K562 (cell line): ENCODE measurements at regions not wholly inside any gene's neighbourhood (a gene's known extent, or its start where the extent isn't known, plus 50 kb on each side); places are given as distances from the start of the nearest gene placed in this dataset.

Source experiments
- ATAC-seq: fragments of 200-7000 bp; cut with Tn5 transposase; 3 replicates; pipeline ENCODE4 v1.9.1; 2020; ENCODE audit warnings: moderate library complexity
- BruUV-seq: library from RNA; stranded (reverse); fragments of 400-500 nt; replicated peaks from 2 replicates; lab custom pipeline; 2021; lab: Mats Ljungman, UMichigan
- CTCF ChIA-PET: fragments of 300-600 bp; formaldehyde crosslinking; extraction: SDS; loops from one replicate; lab custom pipeline; 2021; ENCODE audit warnings: low intra/inter-chr PET ratio; lab: Yijun Ruan, JAX
- POLR2A ChIA-PET: fragments of 300-600, 350-650 bp; sonication (Branson Sonifier 250); formaldehyde crosslinking; extraction: SDS; loops from one replicate; lab custom pipeline; 2021; ENCODE audit warnings: antibody characterized with exemption, inconsistent platforms; lab: Yijun Ruan, JAX
- DNase-seq, 4 experiments: peaks; one replicate each; pipeline versions ENCODE4 v3.0.0 to v3.0.0-alpha.2; 2011 to 2018; ENCODE audit warnings: low spot score in 3 of 4, mixed read lengths in 3 of 4; ENCODE audit errors: extremely low read depth in 1 of 4
- FAIRE-seq: peaks from 2 replicates; lab custom pipeline; 2011; peaks lifted over from hg19 to GRCh38; lab: Jason Lieb, UNC
- H2AFZ ChIP-seq: 2 replicates; pipeline ENCODE4 v1.6.0; 2011; ENCODE audit warnings: low read depth, low read length, control low read depth, inconsistent platforms
- H3K27ac ChIP-seq: fragments of 200-600 bp; 3 replicates; pipeline ENCODE4 v1.8.0; 2011; ENCODE audit warnings: low read depth, mild to moderate bottlenecking, control low read depth, inconsistent platforms, low read length, moderate library complexity, mixed read lengths; ENCODE audit errors: extremely low read depth
- H3K27me3 ChIP-seq, 2 experiments: fragments of 300-600 bp in 1 of 2; 2 replicates in 1 of 2; 3 replicates in 1 of 2; pipeline versions ENCODE4 v1.6.0 to v1.8.0; 2011; ENCODE audit warnings: inconsistent platforms in 2 of 2, low read length in 2 of 2, mild to moderate bottlenecking in 1 of 2, mixed read lengths in 1 of 2, moderate library complexity in 1 of 2; ENCODE audit not compliant: control insufficient read depth in 2 of 2, insufficient read depth in 2 of 2
- H3K36me3 ChIP-seq: fragments of 300-600 bp; 3 replicates; pipeline ENCODE4 v1.8.0; 2011; ENCODE audit warnings: mild to moderate bottlenecking, low read length, inconsistent platforms; ENCODE audit not compliant: control insufficient read depth, insufficient read depth
- H3K4me1 ChIP-seq, 2 experiments: fragments of 200-600 bp in 1 of 2; replicated peaks in 1 of 2; 2 replicates in 1 of 2; 3 replicates in 1 of 2; pipeline versions ENCODE4 v1.5.1 to v1.8.0; 2011; ENCODE audit warnings: inconsistent platforms in 2 of 2, low read length in 2 of 2, mild to moderate bottlenecking in 1 of 2, mixed read lengths in 1 of 2, moderate library complexity in 1 of 2; ENCODE audit not compliant: control insufficient read depth in 2 of 2, insufficient read depth in 2 of 2
- H3K4me2 ChIP-seq: 2 replicates; pipeline ENCODE4 v1.6.1; 2011; ENCODE audit warnings: low read length, control low read depth, inconsistent platforms, mixed read lengths; ENCODE audit not compliant: insufficient read depth
- H3K4me3 ChIP-seq: fragments of 200-600 bp; sonication (generic), shearing (Covaris generic); 2 replicates; pipeline ENCODE4 v1.5.1; 2016; ENCODE audit warnings: control low read depth, inconsistent platforms
- H3K79me2 ChIP-seq: fragments of 200-600 bp; 3 replicates; pipeline ENCODE4 v1.8.0; 2011; ENCODE audit warnings: low read length, inconsistent platforms; ENCODE audit not compliant: control insufficient read depth, insufficient read depth
- H3K9ac ChIP-seq, 2 experiments: 2 replicates each; pipeline versions ENCODE4 v1.6.0 to v1.6.1; 2011; ENCODE audit warnings: low read depth in 2 of 2, low read length in 2 of 2, control low read depth in 1 of 2, inconsistent platforms in 1 of 2, mild to moderate bottlenecking in 1 of 2, mixed read lengths in 1 of 2; ENCODE audit not compliant: insufficient read depth in 1 of 2
- H3K9me1 ChIP-seq: one replicate; pipeline ENCODE4 v1.6.0; 2011; ENCODE audit warnings: inconsistent platforms, mild to moderate bottlenecking, low read length, moderate library complexity; ENCODE audit not compliant: control insufficient read depth, insufficient read depth
- H3K9me3 ChIP-seq: replicated peaks from 2 replicates; pipeline ENCODE4 v1.5.1; 2011; ENCODE audit warnings: low read depth, low read length, inconsistent platforms; ENCODE audit not compliant: control insufficient read depth, insufficient read depth
- H4K20me1 ChIP-seq: replicated peaks from 2 replicates; pipeline ENCODE4 v1.6.1; 2011; ENCODE audit warnings: low read length, inconsistent platforms, mixed read lengths; ENCODE audit not compliant: control insufficient read depth, insufficient read depth
- ATF7 ChIP-seq: fragments of 450-650 bp; IDR thresholded peaks from 2 replicates; pipeline ENCODE4 v1.7.1; 2014; ENCODE audit warnings: mild to moderate bottlenecking, moderate library complexity
- CCAR2 ChIP-seq: fragments of 200-400 bp; formaldehyde crosslinking; IDR thresholded peaks from 2 replicates; pipeline ENCODE4 v1.6.1; 2017; ENCODE audit warnings: mild to moderate bottlenecking, low read depth, low read length
- DDX20 ChIP-seq: fragments of 450-650 bp; IDR thresholded peaks from 2 replicates; pipeline ENCODE4 v1.6.1; 2016; ENCODE audit warnings: missing genetic modification characterization, low read depth, mild to moderate bottlenecking, missing compliant biosample characterization, moderate library complexity
- EZH2 ChIP-seq: IDR thresholded peaks from 2 replicates; pipeline ENCODE4 v1.6.1; 2012; ENCODE audit warnings: low read depth, mild to moderate bottlenecking, inconsistent platforms, low read length, borderline replicate concordance
- FOS ChIP-seq: IDR thresholded peaks from 3 replicates; pipeline ENCODE4 v1.6.1; 2011; ENCODE audit not compliant: insufficient read length; ENCODE audit errors: extremely low read depth
- KAT2B ChIP-seq: IDR thresholded peaks from one replicate; pipeline ENCODE4 v1.6.1; 2012; ENCODE audit warnings: low read depth, mild to moderate bottlenecking, control low read depth, inconsistent platforms, low read length, moderate library complexity
- KDM5B ChIP-seq: fragments of 200-600 bp; sonication (generic); IDR thresholded peaks from 2 replicates; pipeline ENCODE4 v1.6.1; 2012; ENCODE audit warnings: low read depth, mild to moderate bottlenecking, moderate library complexity, low read length, control low read depth, inconsistent platforms; ENCODE audit not compliant: insufficient replicate concordance
- NCOA1 ChIP-seq: fragments of 450-650 bp; IDR thresholded peaks from 2 replicates; pipeline ENCODE4 v1.6.1; 2016; ENCODE audit warnings: low read depth
- NFRKB ChIP-seq: fragments of 450-650 bp; IDR thresholded peaks from 2 replicates; pipeline ENCODE4 v1.6.1; 2016; ENCODE audit warnings: low read depth
- PHB2 ChIP-seq: fragments of 450-650 bp; IDR thresholded peaks from 2 replicates; pipeline ENCODE4 v1.6.1; 2017; ENCODE audit warnings: low read depth
- PHF8 ChIP-seq: fragments of 200-600 bp; sonication (generic); IDR thresholded peaks from 2 replicates; pipeline ENCODE4 v1.6.1; 2012; ENCODE audit warnings: mixed run types, mild to moderate bottlenecking, inconsistent platforms, low read length, moderate library complexity, borderline replicate concordance
- POLR2A ChIP-seq: fragments of 450-650 bp; conservative IDR thresholded peaks from 2 replicates; pipeline ENCODE4 v1.6.1; 2016
- RBM15 ChIP-seq: fragments of 200-400 bp; formaldehyde crosslinking; IDR thresholded peaks from 2 replicates; pipeline ENCODE4 v1.6.1; 2018; ENCODE audit warnings: mild to moderate bottlenecking, low read length, moderate library complexity; ENCODE audit not compliant: insufficient read depth
- SRSF3 ChIP-seq: fragments of 200-400 bp; formaldehyde crosslinking; IDR thresholded peaks from 2 replicates; pipeline ENCODE4 v1.6.1; 2016; ENCODE audit warnings: mild to moderate bottlenecking, low read length, moderate library complexity; ENCODE audit not compliant: insufficient read depth
- U2AF2 ChIP-seq: fragments of 200-400 bp; formaldehyde crosslinking; optimal IDR thresholded peaks from 2 replicates; pipeline ENCODE3; 2017; ENCODE audit warnings: low read depth, mild to moderate bottlenecking, low read length
- ZNF134 ChIP-seq: fragments of 250-450 bp; sonication (Bioruptor Pico); conservative IDR thresholded peaks from 2 replicates; pipeline ENCODE4 v1.4.0; 2020
- ZNF707 ChIP-seq: fragments of 250-450 bp; sonication (Bioruptor Pico); conservative IDR thresholded peaks from 2 replicates; pipeline ENCODE4 v1.8.0; 2022; ENCODE audit warnings: inconsistent platforms, mild to moderate bottlenecking, moderate library complexity
- ZNF75A ChIP-seq: fragments of 450-650 bp; formaldehyde crosslinking; IDR thresholded peaks from 2 replicates; pipeline ENCODE4 v1.4.0; 2020; ENCODE audit warnings: mild to moderate bottlenecking
- WGBS: fragments of 100-300 bp; shearing (Covaris generic); methylation state at CpG from one replicate; pipeline ENCODE4 v1.1.6; 2016; ENCODE audit warnings: low coverage, mixed read lengths; ENCODE audit not compliant: insufficient coverage; ENCODE audit errors: missing lambda C conversion rate; 5-methylcytosine and 5-hydroxymethylcytosine counted together
- in situ Hi-C: fragments of 300-500 bp; cut with MboI; formaldehyde crosslinking; loops from 4 replicates; pipeline ENCODE4 v1.15.0; 2018; ENCODE audit warnings: inconsistent platforms, mixed read lengths
- intact Hi-C: fragments of 100-400 bp; cut with micrococcal nuclease; formaldehyde crosslinking; loops from 2 replicates; pipeline ENCODE4 v1.14.2; 2022
- TF ChIP-seq, protein P1 (sequence below): sonication (generic); formaldehyde crosslinking; IDR thresholded peaks from 2 replicates; pipeline ENCODE4 v1.8.0; 2022; ENCODE audit warnings: mild to moderate bottlenecking, missing genetic modification reagents, borderline replicate concordance
- TF ChIP-seq, protein P2 (sequence below): sonication (generic); formaldehyde crosslinking; IDR thresholded peaks from 2 replicates; pipeline ENCODE4 v1.8.1; 2023; ENCODE audit warnings: missing genetic modification reagents, mild to moderate bottlenecking, borderline replicate concordance

DNA sequence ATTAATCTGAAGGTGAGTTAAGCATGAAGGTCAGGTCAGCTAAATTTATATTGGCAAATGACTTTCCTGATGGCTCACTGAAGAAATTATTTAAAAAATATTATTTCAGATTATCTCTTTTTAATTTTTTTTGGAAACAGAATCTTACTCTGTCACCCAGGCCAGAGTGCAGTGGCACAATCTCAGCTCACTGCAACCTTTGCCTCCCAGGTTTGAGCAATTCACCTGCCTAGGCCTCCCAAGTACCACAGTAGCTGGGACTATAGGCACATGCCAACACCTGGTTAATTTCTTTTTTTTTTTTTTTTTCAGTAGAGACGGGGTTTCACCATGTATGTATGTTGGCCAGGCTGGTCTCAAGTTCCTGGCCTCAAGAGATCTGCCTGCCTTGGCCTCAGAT, 976.7 kb downstream of the TTLL7 start:
- in situ Hi-C loops, result no loop called here
- Histone ChIP-seq H3K9ac (no peak overlapping the region), H3K27ac (no peak overlapping the region), H3K9me1 (no peaks in the 10 kb centered on the region), H3K4me1 (no peaks in the 10 kb centered on the region), H3K27me3 (no peaks in the 10 kb centered on the region), H3K4me3 (no peak overlapping the region), H3K79me2 (no peaks in the 10 kb centered on the region), H3K9me3 (no peaks in the 10 kb centered on the region), H2AFZ (no peak overlapping the region), H3K4me2 (no peak overlapping the region), H3K36me3 (no peaks in the 10 kb centered on the region), H4K20me1 (no peaks in the 10 kb centered on the region)
- FAIRE-seq (no peak), DNase-seq (no peak), ATAC-seq (no peak)
- intact Hi-C loops, result no loop called here
- no TSS peak for BruUV-seq
- ChIA-PET CTCF (no interaction called here), POLR2A (no interaction called here)
- no CpG with 5 or more reads among the region's 1 CpG for WGBS
- TF ChIP-seq ZNF134 (no peak), ZNF707 (CRISPR knock-in tag) (no peak), DDX20 (tag) (no peak), SRSF3 (no peak), POLR2A (no peak), KDM5B (no peak), ATF7 (no peak), FOS (no peak), PHF8 (no peak), CCAR2 (no peak), NCOA1 (no peak), NFRKB (no peak), RBM15 (no peak), EZH2 (no peak), U2AF2 (no peak), KAT2B (no peak), PHB2 (no peak), ZNF75A (CRISPR knock-in tag) (no peak)
- TF ChIP-seq, protein P1, sequence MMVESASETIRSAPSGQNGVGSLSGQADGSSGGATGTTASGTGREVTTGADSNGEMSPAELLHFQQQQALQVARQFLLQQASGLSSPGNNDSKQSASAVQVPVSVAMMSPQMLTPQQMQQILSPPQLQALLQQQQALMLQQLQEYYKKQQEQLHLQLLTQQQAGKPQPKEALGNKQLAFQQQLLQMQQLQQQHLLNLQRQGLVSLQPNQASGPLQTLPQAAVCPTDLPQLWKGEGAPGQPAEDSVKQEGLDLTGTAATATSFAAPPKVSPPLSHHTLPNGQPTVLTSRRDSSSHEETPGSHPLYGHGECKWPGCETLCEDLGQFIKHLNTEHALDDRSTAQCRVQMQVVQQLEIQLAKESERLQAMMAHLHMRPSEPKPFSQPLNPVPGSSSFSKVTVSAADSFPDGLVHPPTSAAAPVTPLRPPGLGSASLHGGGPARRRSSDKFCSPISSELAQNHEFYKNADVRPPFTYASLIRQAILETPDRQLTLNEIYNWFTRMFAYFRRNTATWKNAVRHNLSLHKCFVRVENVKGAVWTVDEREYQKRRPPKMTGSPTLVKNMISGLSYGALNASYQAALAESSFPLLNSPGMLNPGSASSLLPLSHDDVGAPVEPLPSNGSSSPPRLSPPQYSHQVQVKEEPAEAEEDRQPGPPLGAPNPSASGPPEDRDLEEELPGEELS (CRISPR knock-in tag), result no peak
- TF ChIP-seq, protein P2, sequence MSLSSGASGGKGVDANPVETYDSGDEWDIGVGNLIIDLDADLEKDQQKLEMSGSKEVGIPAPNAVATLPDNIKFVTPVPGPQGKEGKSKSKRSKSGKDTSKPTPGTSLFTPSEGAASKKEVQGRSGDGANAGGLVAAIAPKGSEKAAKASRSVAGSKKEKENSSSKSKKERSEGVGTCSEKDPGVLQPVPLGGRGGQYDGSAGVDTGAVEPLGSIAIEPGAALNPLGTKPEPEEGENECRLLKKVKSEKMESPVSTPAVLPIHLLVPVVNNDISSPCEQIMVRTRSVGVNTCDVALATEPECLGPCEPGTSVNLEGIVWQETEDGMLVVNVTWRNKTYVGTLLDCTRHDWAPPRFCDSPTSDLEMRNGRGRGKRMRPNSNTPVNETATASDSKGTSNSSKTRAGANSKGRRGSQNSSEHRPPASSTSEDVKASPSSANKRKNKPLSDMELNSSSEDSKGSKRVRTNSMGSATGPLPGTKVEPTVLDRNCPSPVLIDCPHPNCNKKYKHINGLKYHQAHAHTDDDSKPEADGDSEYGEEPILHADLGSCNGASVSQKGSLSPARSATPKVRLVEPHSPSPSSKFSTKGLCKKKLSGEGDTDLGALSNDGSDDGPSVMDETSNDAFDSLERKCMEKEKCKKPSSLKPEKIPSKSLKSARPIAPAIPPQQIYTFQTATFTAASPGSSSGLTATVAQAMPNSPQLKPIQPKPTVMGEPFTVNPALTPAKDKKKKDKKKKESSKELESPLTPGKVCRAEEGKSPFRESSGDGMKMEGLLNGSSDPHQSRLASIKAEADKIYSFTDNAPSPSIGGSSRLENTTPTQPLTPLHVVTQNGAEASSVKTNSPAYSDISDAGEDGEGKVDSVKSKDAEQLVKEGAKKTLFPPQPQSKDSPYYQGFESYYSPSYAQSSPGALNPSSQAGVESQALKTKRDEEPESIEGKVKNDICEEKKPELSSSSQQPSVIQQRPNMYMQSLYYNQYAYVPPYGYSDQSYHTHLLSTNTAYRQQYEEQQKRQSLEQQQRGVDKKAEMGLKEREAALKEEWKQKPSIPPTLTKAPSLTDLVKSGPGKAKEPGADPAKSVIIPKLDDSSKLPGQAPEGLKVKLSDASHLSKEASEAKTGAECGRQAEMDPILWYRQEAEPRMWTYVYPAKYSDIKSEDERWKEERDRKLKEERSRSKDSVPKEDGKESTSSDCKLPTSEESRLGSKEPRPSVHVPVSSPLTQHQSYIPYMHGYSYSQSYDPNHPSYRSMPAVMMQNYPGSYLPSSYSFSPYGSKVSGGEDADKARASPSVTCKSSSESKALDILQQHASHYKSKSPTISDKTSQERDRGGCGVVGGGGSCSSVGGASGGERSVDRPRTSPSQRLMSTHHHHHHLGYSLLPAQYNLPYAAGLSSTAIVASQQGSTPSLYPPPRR (CRISPR knock-in tag), result no peak
